PC-9 (cell line): ENCODE measurements at regions not wholly inside any gene's neighbourhood (a gene's known extent, or its start where the extent isn't known, plus 50 kb on each side); places are given as distances from the start of the nearest gene placed in this dataset.

Experiments
- CTCF ChIP-seq: fragments of 200-600 bp; sonication (generic); conservative IDR thresholded peaks from 2 replicates; pipeline ENCODE4 v1.6.1; 2017; ENCODE audit warnings: mixed run types, antibody characterized with exemption, mild to moderate bottlenecking, moderate library complexity
- EZH2 ChIP-seq: fragments of 200-600 bp; sonication (generic); IDR thresholded peaks from 2 replicates; pipeline ENCODE4 v1.8.0; 2017; ENCODE audit warnings: antibody characterized with exemption, low read depth

DNA sequence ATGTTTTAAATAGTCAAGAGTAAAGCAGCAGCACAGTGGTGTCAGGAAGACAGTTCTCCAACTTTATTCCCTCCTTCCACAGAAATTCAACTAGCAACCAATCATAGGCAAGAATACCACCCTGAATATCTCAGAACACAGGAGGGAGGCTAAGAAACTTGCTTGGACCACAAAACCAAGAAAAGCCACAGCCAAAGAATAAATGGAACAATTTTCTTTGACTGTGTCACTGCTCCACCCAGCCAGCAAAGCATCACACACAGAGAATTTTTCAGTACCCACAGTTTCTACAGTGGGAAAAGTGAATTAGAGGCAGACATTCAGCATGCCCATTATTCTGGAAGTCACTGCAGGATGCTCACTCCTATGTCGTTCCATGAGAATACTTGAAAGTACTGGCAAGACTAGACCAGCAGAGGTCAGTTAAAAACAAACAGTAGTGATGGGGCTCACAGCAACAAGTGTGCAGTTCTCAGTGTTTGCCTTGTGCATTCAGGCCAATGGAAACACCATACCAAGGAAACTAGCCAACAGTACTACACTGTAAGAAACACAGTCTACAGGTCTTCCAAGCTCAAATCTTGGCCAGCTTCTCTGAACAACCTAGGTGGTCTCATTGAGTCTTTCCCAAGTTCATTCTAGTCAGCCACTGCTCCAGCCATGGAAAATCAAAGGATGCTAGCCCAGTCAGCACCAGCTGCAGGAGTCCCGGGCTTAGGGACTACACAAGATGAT, 56.8 kb upstream of the FOXG1 start:
- TF ChIP-seq CTCF, result no peak
- TF ChIP-seq EZH2, result no peak
